Skin of body (tissue), 1 donor: ENCODE measurements at regions not wholly inside any gene's neighbourhood (a gene's known extent, or its start where the extent isn't known, plus 50 kb on each side); places are given as distances from the start of the nearest gene placed in this dataset.
A peak's percentile ranks its signal among the peaks of the same experiment; 100 is the strongest.

ENCODE experiments used
- DNase-seq: peaks from one replicate; lab custom pipeline; 2025; lab: John Stamatoyannopoulos, UW

DNA sequence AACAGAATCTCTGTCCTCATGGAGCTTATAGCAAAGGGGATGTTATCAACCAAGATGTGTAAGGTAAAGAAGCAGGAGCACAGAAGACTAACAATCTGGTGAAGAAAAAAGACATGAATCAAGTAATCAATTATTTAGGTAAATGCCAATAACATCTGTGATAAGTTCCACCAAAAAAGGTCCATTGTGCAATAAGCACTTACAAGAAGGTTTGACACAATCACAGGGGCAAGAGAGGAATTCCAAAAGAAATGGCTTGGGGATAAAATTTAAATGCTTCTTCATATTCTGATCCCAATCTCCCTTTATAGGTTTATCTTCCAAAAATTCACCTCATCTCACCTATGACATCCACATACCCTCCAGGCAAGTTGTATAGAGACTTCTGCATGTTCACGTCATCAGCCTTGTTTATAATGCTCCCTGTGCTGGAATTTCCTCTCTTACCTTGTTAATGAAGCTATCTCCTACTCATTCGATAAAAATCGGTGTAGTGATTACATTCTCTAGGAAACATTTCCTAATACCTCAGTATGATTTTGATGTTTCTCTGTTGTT, 53.6 kb upstream of the DPT start:
- no peak for DNase-seq

DNA sequence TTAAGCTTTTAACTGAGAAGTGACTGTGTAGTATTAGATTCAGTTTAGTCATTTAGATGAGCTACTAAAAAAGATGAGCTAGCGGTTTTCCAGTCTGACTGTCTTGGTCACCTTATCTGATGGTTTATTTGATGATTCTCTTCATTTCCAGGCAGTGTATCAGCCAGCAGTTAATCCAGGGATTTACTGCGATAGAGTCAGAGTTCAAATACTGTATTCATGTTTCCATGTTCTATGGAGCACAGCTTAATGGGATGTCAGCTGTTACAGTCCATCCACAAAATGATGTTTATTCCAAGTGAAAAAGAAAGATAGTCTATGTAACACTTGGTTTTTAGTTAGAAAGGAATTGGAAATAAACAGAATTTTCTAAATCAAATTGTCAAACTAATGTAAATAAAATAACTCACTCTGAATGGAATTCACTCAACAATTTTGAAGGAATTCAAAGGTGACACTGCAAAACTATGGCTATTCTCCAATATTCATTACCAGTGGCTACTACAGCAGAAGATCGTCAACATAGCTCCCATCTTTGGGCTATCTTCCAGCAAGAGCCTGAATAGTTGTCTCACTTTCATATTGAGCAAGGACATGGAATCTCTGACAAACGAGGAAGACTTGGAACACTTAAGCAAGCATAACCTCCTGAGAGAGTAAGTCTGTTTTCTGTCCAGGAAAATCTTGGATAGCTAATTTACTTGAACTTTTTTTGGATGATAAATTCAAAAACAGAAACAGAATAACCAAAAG, 54.6 kb upstream of the DPT start:
- DNase-seq: peak; percentile 91

DNA sequence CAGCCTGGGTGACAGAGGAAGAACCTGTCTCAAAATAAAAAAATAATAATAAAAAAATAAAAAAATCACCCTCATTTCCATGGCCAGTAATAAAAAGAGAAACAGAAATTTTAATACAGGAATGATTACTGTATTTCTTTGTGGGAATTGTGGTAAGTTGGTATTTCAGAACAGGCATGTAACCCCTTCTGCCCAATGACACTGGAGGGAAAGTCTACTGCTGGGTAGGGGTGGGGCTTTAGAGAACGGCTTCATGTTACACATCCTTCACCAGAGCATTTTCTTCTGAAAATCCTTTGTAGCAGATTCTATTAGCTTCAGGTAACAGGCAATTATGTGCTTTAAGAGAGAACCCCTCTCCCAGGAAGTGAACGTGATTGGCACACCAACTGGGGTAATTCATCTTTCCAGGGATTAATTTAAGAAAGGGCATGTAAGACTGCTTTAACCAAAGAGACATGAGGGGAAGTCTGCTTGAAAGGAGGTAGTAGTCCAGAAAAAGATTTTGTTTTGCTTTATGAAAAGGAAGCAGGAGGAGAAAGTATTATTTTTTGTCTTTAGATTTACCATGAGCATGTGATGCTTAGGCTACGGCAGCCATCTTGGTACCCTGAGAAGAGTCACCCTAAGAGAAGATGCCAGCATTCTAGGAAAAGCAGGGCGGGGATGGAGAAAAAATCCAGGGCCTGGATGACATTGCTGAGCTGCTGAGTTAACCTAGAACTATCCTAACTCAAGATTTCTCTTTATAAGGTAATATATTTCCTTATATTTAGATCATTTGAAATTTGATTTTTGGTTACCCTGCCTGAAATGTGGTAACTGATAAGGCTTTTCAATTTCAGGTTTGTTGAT, 57.7 kb upstream of the DPT start:
- DNase-seq: no peak

DNA sequence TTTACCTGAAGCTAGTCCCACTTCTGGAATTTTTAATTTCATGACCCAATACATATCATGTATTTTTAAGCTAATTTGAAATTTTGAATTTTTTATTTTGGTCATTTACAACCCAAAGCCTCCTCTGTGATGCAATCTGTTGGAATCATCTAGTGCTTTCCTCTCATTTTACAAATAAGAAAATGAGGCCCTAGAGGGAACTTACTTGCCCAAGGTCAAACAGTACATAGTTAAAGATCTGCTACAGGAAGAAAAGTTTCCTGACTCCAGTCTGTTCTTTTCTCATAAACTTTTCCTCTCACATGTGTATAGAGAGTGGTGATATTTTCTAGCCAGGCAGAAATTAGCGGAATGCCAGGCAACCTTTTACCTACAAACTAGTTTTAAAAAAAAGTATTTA, 59.3 kb upstream of the DPT start:
- no peak for DNase-seq

DNA sequence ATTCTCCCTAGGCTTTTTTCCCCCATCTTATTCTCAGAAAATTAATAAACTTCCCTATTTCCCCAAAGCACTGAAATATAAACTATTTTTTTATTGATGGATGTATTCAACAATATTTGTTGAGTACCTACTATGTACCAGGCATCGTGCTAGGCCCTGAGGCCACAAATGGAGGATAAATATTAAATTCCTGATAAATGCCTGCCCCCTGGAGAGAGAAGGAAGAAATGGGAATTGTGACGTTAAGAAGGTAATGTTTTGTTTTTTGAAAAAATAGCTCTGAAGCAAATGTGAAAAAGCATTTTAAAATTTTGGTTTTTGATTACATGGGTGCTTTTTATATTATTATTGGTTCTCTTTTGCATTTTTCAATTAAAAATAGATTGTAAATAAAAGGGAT, 60.5 kb upstream of the DPT start:
- DNase-seq: no peak

DNA sequence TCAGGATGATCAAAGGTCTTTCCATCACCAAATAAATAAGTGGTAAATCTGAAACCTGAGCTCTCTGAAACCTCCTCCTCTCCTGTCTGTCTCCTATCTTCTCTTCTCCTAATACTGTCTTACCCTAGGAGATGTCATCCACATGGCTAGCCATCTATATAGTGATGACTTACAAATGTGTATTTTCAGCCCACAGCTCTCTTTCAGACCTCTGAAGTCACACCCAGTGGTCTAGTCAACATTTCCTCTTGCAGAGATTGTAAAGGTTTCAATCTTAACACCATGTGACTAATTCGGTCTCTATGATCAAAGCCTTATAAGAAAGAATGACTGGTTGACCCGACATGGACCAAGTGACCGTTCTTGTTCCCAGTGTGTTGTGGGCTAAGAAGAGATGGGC, 63.1 kb upstream of the DPT start:
- no peak for DNase-seq

DNA sequence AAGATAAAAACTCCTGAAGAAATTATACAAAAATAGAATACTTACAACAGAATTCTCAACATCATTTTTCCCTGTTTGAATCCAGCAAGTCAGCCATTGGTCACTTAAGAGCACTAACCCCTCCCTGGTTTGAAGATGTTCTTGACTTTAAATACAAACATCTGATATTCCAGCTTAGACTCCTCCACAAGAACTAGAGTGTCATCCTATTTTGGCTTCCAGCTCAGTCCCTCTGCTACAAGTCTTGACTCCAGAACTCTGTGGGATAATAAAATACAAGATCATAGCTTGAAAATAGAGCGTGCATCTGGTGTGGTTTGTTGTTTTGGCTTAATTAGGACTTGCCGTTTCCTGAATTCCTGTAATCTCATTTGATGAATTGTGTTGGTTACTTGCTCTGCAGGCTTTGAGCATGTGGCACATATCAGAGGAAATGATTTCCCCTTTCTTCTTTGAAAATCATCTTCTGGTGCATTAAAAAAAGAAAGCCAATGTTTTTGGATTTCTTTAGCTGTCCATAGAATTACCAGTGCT, 63.7 kb upstream of the DPT start:
- peak; percentile 68 for DNase-seq

DNA sequence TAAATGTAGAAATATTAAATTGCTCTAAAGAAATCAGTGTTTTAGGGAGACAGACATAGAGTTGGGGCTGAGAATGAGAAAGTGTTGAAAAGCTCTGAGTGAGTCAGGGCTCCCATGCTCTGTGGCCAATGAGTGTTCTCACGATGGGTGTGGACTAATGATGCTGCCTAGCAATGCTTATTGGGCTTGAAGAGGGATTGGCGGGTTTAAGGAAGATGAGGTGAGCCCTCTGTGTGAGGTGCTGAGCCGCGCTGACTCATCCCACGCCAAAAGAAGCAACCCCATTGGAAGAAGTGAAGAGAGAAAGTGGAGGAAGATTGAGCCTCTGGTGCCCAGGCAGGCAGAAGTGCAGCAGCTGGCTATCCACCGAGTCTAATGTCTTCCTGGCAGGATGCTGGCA, 65.1 kb upstream of the DPT start:
- no peak for DNase-seq

DNA sequence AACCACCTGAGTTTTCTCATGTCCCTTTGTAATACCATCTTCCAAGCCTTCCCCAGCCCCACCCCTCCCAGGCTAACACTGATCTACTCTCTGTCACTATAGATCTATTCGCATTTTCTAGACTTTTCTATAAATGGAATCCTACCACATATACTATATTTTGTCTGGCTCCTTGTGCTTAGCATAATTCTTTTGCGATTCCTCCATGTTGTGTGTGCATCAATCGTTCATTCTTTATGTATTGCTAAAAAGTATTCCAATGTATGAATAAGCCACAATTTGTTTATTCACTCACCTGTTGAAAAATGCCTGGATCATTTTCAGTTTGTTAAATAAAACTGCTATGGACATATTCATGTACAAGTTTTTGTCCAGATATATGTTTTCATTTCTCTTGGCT, 66.7 kb upstream of the DPT start:
- no peak for DNase-seq

DNA sequence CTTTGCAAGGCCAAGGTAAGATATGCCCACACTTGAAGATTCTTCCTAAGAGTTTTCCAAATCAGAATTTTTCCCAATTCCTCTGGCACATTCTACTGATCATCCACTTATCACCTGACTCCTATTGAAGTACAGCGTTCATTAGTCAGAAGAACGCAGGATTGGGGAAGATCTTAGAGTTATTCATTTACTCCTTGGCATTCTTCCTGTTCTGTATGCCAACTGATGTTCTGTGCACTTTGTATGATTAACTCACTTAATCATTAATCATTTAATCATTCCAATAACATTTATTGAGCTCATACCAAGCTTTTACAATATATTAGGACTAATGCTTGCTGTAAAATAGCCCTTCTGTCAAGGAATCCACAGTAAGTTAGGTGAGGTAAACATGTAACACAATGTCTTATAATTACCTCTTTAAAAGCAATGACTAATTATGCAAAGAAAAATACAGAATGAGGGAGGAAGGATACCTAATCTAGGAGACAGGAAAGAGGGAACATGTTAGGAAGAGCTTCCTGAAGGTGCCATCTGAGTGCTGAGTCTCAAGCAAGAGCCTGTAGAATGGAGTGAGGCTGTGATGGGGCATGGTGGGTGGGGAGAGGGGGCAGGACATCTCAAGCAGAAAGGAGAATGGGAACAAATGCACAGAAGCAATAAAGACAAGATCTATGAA, 71.1 kb upstream of the DPT start:
- no peak for DNase-seq

DNA sequence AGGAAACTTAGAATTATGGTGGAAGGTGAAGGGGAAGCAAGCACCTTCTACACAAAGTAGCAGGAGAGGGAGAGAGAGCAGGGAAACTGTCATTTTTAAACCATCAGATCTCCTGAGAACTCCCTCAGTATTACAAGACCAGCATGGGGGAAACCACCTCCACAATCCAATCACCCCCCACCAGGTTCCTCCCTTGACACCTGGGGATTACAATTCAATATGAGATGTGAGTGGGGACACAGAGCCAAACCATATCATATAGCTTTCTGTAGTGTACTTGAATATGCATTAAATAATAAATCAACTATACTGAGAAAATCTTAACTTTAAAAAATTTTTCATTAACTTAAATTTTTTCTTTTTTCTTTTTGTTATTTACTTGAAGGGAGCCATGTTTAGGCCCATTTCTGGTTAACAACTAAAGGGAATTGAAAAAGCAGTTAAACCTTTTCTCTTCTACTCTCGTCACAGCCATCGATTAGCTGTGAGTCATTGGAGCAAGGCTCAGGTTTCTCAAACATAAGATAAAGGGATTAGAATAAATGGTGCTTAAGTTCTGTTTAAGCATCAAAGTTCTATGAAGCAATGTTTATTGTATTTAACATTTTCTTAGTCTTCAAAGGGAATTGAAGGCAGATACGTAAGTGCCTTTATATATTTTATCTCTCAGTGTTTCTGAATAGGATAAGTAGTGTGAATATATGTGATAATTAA, 72.2 kb upstream of the DPT start:
- no peak for DNase-seq

DNA sequence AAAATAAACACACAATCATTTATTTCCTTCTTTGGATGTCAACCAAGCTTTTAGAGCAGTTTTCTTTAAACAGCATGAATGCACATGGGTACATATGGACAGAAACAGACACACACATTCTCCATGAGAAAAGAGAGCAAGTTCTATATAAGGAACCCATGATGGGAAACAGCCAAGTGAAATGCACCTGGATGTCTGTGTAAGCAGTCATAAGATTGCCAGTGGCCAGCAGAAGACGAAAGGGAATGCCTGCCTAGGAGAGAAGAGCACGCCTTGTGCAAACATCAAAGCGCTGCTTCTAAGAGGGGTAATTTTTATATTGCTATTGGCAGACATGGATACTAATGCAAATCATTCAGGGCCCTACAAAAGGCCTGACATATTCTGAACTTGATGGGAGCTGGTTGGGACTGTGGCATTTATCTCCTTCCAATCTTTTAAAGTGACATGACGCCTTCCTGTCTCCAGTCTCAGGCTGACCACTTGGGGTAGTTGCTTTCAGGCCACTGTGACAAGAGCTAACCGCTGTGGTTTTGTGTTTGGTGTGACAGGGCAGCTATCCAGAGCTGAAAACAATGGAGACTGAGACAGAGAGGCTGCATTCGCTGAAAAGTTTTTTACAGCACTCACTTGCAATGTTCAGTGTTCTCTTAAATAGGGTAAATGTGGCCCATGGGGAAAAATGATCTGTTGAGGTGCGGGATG, 75.0 kb upstream of the DPT start:
- no peak for DNase-seq

DNA sequence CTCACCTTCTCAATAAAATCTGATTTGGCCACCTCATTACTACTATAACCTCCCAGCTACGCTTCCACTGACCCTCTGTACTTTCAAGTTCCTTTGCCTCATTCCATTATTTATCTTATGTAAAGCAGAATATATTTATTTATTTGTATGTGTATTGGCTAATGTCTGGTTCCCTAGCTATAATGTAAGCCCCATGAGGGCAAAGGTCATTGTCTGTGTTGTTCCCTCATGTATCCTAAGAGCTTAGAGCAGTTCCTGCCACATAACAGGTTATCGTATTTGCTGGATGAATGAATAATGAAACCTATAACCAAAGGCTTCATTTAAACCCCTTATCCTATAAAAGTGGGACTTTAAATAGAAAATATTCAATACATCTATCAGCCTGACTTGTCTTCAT, 77.9 kb upstream of the DPT start:
- no peak for DNase-seq

DNA sequence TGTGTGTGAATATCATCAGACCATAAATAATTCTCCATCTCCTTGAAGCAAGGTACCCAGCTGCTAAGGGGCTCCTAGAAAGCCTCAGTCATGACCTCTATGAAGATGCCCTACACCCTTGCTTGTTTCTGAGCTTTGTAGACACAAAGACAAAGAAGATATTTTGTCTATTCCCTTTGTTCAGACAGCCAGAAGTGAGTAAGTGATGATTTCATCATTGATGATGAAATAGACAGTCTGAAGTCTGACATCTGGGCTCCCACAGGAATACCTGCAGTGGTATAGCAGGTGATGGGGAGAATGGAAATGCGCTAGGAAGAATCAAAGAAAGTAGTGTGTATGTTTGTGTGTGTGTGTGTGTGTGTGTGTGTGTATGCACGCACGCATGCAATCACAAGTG, 82.2 kb upstream of the DPT start:
- no peak for DNase-seq

DNA sequence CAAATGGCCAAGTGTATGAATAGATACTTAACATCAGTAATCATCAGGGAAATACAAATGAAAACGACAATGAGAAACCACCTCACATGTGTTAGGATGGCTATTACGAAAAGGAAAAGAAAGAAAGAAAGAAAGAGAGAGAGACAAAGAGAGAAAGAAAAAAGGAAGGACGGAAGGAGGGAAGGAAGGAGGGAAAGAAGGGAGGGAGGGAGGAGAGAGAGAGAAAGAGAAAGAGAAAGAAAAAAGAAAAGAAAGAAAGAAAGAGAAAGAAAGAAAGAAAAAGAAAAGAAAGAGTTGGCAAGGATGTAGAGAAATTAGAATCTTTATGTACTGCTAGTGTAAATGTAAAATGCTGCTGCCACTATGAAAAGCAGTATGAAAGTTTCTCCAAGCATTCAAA, 90.7 kb upstream of the DPT start:
- no peak for DNase-seq

DNA sequence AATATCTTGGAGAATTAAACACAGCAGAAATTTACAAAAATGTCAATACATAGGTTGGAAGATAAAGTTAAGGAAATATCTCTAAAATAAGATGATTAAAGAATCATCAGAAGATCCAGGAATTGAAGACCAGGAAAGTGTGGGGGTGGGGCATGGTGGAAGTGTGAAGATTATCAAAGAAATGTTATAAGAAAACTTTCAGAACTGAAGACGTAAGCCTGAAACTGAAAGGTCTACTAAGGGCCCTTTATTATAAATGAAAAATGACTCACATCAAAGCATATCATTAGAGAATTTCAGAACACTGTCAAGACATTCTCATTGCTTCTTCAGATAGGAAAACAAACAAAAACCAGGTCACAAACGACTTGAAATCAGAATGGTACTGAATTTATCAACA, 92.4 kb upstream of the DPT start:
- no peak for DNase-seq

DNA sequence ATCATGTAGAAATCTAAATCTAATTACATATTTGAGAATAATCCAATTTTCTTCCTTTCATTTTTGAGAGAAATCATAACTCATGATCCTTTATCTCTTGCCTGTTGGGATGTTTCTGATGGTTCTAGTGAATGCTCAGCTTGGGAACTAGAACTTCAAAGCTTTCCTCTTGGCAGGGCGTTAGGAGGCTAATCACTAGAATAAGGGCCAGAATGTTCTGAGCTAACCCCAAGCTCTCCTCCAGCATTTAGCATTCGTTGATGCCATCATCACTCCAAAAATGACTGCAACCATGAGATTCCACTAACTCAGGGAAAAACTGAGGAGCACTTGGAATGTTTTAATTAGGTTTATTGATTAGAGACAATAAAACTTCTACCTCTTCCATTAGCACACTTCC, 93.9 kb upstream of the DPT start:
- DNase-seq: peak; percentile 14

DNA sequence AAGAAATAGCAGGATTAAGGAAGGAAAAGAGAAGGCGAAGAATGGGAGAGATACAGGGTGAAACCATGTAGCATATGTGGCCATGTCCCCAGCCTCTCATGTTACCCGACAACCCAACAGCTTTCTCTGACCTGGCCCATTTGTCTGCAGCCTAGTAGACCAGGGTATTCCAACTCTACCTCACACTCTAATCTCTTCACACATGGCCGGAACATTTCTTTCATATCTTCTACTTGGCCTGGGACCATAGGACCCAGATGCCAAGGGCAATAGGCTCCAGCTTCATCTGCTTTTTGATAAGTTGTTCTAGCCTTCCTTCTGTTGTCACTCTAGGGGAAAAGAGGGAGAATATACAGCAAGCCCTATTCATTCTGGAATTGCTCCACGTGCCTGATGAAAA, 95.0 kb upstream of the DPT start:
- DNase-seq: no peak

DNA sequence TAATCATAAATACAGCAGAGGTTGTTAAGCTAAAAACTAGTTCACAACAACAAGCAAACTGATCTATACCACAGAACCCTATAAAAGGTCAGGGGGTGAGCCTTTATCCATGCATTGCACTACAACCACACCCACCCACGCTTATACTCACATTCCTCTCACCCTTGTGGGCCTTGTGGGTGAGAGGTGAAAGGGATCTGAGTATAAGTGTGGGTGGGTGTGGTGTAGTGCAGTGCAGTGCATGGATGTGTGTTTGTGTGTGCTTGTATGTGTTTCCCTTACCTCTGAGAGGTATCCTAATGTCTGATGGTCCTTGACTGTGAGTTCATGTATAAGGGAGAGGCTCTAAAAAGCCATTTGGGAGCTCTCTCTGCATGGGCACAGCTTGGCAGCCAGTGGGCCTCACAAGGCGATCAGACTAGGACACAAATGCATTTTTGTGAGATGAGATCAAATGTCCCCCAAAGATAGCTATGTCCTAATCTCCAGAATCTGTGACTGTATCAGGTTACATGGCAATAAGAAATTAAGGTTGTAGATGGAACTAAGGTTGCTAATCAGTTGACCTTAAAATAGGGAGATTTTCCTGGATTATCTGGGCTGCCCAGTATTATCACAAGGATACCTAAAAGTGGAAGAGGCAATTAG, 95.5 kb upstream of the DPT start:
- DNase-seq: no peak

DNA sequence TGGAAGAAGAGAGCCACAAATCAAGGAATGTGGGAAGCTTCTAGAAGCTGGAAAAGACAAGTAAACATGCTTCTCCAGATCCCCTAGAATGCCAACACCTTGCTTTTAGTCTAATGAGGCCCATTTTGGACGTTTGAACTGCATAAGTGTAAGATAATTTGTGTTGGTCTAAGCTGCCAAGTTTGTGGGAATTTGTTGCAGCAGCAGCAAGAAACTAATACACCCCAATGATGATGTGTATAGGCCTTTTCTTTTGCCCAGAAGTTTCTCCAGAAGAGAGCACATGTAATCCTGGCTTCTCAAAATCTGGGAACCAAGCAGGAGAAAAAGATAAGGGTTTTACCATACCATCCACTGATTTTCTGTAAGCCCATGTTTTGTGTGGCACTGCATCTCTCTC, 96.1 kb upstream of the DPT start:
- no peak for DNase-seq
